ENCODE measurements at regions not wholly inside any gene's neighbourhood (a gene's known extent, or its start where the extent isn't known, plus 50 kb on each side); places are given as distances from the start of the nearest gene placed in this dataset.

DNA sequence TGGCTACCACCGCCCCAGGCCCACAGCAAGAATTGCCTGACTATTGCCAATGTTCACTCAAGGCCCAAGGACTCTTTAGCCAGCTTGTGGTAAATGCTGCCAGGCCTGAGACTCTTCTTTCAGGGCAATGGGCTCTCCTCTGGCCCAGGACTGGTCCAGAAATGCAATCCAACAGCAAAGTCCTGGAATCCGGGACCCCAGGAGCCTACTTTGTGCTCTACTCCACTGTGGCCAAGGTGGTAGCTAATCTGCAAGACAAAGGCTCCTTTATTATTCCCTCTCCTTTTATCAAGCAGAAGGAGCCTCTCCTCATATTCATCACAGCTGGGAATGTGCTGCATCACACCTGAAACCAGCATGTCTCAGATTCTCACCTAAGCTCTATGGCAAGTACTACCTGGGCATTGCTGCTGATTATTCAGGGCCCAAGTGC is 107.6 kb upstream of the PRSS58 start:
- no peak for DNase-seq (ENCODE audit: low spot score)

DNA sequence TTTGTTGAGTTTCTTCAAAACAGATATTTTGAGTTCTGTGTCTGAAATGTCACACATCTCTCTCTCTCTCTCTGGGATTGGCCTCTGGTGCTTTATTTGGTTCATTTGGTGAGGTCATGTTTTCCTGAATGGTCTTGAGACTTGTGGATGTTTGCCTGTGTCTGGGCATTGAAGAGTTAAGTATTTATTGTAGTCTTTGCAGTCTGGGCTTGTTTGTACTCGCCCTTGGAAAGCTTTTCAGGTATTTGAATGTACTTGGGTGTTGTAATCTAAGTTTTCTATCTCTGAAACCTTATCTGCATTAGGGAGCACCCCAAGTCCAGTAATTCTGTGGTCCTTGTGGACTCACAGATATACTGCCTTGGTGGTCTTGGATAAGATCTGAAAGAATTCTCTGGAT is 106.7 kb upstream of the PRSS58 start:
- DNase-seq (ENCODE audit: low spot score) = no peak

DNA sequence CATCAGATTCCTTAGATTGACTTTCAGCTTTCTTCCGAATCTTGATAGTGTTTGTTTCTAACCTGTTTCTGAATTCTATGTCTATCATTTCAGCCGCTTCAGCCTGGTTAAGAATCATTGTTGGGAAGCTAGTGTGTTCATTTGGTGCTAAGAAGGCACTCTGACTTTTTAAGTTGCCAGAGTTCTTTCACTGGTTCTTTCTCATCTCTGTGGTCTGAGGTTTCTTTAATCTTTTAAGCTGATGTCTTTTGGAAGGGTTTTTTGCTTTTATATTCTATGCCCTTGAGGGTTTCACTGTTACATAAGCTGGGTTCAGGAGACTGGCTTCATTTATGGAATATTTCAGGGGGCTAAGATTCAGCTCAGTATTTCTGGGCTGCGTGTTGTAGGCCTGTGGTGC is 104.5 kb upstream of the PRSS58 start:
- DNase-seq (ENCODE audit: low spot score) = no peak

DNA sequence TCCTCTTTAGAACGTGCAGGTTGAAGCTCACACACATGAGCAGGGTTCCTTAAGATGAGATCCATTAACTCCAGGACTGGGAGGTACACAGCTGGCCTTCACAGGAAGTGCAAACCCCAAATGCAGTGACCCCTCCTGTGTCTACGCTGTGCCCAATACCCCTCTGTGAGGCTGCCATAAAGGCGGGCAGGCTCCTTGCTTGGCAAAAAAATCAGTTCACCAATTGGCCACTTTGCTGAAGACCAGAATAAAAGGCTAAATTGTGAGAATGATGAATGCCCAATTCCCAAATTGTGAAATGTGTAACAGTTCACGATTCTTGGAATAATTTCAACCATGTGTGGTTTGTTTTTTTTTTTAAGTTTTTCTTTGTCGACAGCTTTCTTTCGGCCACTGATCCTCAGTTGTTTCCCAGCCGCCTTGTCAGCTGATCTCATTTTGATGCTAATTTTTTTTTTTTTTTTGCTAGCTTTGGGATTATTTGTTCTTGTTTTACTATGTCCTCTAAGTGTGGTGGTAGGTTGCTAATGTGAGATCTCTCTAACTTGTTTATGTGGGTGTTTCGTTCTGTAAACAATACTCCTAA is 101.9 kb upstream of the PRSS58 start:
- no peak for DNase-seq (ENCODE audit: low spot score)

DNA sequence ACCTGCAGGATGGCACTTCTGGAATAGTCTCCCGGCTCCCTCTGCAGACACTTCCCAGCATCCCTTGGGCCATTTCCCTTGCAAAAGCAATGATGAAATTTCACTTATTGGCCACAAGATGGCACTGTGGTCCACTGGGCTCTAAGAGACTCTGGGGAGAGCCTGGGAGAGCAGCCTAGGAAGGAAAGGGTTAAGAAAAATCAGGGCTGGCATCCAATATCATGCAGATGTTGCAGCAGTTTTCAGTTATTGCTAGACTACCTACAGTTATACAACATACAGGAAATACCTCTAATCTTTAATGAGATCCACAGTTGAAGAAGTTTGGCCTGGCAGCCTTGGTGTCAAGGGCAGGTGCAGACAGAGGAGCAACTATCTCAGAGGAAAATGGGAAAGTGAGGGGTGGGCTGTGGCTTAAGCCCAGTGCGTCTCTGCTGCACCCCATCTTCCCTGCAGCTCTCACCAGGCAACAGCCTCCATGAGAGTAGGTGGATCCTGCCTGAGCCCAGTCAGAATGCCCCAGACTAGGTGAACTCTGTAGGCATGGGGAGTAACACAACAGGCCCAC is 100.2 kb upstream of the PRSS58 start:
- DNase-seq (ENCODE audit: low spot score) = peak; percentile 43

DNA sequence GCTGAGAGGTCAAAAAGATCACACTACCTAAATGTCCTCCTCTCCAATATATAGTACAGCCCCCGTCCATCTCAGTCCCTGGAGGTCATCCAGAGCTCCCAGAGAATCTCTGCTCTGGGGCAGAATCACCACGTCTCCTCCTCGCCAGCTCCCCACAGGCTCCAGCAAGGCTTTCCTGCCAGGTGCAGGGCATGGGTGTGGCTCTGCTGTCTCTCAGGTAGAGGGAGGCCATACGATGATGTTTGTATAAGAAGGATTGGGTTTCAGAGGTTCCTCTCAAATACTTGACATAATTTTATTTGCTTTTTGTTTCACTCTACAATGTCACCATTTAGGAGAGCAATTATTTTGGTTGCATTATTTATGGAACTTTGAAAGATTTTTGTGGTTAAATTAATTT is 98.3 kb upstream of the PRSS58 start:
- no peak for DNase-seq (ENCODE audit: low spot score)

DNA sequence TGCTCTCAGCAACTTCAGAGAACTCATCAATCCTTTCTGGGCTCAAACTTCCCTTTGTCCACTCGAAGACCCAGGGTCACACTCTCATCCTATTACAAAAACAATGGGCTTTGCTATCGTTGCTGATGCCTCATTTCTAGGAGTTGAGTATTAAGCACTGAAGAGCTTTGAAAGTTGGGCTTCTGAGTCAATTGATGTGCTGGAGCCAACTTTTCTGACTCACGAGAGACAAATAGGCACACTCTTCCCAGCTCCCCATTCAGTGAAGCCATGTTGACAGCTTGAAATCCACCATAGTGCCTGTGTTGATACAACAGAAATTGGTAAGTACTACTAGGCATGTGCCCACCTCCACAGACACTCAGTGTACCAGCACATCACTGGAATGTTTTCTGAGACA is 97.5 kb upstream of the PRSS58 start:
- DNase-seq (ENCODE audit: low spot score) = no peak

DNA sequence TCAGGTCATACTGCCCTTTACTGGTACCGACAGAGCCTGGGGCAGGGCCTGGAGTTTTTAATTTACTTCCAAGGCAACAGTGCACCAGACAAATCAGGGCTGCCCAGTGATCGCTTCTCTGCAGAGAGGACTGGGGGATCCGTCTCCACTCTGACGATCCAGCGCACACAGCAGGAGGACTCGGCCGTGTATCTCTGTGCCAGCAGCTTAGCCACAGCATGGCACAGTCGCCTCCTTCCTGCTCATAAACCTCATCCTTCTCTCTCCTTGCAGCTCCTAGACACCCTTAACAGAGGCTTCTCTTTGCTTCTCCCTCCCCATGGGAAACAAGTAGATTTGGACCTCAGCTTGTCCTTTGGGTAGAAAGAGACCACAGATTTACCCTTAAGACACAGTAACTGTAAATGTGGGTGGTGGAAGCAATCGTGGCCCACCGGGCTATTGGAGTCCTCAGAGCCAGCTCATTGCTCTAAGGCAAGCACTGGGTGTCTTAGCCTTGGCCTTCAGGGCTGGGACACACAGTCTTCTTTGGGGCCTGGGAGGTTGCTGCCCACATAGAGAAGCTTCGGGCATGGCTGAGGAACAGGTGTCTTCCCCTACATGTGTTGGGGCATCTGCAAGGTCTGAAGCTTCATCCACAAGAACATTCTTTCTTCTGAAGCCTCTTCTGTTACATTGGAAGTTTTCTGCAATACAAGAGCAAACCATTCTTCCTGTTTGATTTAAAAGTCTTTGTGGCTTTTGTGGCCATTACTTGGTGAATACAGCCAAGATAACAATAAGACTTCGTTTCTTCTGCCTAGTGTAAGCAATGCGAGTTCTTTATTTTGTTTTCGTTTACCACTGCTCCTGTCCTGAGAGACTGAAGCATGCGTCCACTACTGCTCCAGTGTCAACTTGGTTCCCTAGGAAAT is 95.5 kb upstream of the PRSS58 start:
- no peak for DNase-seq (ENCODE audit: low spot score)

DNA sequence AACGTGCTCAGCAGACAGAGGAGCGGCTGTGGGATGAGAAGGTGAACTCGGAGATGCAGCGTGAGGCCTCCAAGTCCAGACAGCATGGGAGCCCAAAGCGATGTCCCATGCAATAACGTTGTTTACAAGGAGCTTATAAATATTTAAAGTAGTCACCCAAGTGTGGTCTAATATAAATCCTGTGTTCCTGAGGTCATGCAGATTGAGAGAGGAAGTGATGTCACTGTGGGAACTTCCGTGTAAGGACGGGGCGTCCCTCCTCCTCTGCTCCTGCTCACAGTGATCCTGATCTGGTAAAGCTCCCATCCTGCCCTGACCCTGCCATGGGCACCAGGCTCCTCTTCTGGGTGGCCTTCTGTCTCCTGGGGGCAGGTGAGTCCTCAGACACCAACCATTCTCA is 94.7 kb upstream of the PRSS58 start:
- no peak for DNase-seq (ENCODE audit: low spot score)

DNA sequence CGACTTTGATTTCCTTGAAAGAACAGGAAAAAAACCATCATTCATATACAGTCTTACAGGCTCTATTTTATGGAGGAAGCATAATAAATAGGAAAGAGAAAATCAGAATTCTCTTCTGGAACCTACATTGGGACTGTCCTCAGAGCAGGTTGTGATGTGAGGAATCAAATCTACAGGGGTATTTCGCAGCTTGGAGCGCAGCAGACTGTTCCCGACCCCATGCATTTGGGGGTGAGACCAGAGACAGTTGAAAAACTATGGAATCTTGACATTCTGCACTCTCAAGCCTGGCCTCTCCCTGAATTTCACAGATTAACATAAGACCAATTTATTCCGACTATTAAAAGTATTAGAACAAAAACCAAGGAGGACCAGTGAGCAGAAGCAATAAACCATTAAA is 93.3 kb upstream of the PRSS58 start:
- DNase-seq (ENCODE audit: low spot score) = no peak

DNA sequence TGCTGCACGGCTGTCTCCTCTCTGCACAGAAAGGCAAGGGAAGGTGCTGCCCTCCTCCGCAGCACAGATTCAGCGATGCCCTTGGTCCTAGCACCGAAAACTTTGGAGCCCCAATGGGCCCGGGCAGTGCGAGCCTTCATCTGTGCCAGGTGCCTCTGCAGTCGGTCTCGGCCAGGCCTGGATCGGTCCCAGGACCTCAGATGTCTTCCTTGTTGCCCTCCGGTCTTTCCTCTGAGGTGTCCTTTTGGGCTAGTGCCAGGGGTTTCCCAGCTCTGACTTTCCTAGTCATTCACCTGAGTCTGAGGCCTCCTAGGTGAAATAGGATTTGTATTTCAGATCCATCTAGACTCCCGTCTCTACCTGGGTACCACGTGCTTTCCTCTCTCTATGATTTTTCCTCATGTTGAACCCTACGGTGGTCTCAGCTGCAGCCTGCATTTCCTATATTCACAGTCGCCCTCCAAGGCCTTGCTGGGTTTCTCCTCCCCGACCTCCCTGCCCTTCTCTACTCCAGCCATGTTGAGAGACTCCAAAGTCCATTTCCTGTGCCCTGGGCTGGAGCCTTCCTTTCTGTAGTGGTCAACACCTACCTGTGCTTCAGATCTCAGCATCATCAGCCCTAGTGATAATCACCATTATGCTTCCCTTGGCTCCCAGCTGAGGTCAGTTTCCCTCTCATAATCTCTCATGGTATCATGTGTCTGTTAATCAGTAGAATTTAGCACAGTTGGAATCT is 92.0 kb upstream of the PRSS58 start:
- DNase-seq (ENCODE audit: low spot score) = no peak

DNA sequence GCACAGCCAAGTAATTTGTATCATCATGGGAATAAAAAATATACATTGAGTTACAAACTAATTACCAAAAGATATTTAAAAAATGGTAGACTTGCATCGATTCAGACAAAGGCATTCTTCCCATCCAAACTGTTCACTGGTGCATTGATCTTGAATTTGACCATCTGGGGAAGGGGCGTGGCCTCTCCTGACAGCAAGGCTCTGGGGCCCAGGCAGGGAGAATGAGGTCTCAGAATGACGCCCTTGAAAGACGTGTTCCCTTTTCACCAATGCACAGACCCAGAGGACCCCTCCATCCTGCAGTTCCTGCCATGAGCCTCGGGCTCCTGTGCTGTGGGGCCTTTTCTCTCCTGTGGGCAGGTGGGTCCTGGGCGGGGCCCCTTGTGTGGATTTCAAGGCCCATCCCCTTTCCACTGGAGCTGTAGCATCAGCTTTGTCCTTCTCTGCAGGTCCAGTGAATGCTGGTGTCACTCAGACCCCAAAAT is 91.1 kb upstream of the PRSS58 start:
- DNase-seq (ENCODE audit: low spot score) = no peak

DNA sequence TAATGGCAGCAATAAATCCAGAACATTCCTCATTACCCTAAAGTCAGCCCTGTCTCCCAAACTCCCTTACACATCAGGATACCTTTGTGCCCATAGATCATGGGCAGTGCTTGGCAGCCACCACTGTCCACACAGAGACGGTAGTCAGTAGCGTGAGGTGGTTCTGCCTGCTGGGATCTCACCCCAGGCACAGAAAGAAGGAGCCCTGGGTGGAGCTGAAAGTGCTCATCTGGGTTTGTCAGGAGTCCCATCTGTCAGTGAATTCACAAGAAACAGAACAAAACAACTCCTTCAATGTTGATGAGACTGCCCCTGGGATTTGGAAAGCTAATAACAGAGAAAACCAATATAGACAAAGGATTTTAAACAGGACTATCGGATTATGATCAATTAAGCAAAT is 90.2 kb upstream of the PRSS58 start:
- DNase-seq (ENCODE audit: low spot score) = no peak

DNA sequence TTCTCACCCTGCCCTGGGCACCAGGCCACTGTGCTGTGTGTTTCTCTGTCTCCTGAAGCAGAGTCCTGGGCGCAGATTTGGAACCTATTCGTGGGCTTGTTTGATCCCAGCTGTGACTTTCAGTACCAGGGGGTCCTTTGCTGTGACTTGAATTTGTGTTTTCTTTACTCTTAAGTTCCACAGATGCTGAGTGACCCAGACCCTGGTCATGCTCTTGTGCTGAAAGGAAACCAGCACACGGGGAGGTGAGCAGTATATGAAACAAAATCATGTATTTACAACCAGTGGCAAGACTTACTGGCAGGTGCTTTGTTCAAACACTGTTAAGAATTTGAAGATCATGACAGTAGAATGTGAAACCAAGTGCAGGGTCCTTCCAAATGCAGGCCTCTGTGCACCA is 89.2 kb upstream of the PRSS58 start:
- no peak for DNase-seq (ENCODE audit: low spot score)

DNA sequence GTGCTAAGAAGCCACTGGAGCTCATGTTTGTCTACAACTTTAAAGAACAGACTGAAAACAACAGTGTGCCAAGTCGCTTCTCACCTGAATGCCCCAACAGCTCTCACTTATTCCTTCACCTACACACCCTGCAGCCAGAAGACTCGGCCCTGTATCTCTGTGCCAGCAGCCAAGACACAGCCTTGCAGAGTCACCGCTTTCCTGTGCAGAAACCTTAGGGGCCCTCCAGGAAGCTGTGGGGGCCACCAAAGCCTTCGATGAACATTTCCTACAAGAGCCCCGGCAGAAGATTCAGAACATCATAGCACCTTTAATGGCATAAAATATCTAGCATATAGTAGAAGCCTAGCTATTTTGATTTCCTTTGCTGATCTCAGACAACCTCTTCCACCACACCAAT is 88.0 kb upstream of the PRSS58 start:
- DNase-seq (ENCODE audit: low spot score) = no peak

DNA sequence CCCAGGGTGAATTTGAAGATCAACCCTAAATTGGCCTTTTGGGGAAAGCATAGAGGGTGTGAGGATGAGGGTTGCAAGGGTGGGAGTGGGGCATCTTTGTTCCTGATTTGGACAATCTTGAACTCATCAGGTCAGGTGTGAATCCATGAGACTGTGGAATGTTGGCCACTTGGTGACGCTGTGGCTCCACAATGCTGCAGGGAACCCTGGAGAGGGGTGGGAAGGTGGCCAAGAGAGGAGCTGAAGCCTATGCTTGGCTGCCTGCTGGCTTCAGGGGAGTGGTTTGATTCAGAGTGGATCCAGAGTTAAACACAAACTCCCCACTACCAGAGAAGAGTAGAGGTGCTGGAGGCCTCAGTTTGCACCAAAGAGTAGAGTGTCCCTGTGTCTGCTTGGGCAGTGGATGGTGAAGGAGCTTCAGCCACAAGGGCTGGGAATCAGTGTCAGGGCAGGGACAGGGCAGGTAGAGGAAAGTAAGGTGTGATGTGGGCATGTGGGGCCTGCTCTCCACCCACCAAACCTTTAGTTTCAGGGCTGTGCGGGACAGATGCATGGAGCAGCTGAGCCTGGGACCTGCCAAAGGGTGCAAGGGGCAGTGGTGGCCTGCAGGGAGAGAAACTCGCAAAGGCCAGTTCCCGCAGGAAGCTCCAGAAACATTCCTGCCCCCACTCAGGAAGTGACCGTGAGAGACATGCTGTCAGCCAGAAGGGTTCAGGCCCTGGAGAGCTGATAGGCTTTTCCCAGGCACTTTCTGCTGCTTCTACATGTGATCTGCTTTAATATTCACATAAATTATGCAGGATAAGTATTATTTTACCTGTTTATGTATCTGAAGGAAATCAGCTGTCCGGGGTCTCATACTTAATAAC is 81.0 kb upstream of the PRSS58 start:
- DNase-seq (ENCODE audit: low spot score) = no peak

DNA sequence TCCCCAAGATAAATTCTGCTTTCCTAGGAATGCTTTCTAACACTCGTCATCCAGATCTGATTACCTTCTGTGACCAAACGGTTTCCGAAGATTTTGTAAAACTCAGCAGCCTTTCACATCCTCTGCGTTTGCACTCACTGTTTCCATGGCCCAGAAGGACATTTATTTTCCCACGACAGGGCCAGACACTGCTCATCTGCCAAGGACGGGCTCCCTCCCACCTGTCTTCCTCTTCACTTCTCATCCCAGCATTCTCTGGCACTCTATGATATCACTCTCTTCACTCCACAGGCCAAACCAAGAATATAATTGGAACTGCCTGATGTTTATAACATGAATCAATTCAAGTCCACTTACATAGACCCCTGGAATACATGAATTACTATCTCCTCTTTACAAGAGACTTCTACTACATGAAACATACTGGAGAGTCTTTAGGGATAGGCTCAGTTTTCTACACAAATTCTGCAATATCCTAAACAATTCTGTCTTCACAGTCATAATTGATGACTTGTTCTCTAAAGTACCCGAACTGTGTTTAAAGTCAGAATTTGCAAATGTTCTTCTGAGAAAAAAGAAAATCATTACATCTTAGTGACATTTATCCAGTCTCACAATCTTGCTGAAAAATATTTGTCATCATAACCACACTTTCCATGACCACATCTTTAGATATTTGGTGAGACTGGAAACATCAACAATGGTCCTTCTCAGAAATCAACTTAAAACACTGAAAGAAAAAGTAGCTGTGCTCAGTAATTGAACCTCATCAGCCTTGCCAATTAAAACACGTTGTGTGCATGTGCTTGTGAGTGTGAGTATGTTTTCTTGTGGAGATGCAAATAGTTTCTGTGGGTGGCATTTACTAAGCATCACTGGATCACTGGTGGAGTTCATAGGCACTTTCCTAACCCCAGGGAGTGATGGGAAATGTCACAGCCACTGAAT is 79.5 kb upstream of the PRSS58 start:
- DNase-seq (ENCODE audit: low spot score) = no peak

DNA sequence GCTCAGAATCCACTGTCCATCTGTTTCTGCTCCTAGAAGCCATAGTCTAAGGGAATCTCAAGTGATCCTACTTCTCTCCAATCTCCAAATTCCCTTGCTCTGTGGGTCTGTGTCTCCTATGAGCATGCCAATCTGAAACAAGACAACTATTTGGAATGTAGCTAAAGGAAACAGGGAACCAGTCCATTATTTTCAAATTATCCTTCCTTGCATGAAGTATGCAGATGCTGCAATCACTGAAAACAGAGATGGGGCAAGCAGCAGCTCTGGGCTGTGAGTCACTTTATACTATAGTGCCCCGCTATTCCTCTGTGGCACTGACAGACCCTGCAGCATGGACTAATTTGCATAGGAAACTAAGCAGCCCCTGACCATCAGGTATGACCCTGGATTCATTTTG is 76.9 kb upstream of the PRSS58 start:
- DNase-seq (ENCODE audit: low spot score) = no peak

DNA sequence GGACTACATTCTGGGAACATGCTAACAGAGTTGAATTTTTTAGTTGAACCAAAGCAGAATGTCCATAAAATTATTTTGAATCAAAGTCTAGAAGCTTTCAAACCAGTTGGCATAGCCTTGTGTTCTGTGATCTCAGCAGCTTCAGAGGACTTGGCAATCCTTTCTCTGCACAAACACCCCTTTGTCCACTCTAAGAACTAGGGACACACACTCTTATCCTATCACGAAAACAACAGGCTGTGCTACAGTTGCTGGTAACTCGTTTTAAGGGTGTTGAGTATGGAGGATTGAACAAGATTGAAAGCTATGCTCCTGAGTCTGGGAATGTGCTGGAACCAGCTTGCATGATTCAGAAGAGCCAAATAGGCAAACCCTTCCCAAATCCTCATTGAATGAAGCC is 76.4 kb upstream of the PRSS58 start:
- DNase-seq (ENCODE audit: low spot score) = no peak

DNA sequence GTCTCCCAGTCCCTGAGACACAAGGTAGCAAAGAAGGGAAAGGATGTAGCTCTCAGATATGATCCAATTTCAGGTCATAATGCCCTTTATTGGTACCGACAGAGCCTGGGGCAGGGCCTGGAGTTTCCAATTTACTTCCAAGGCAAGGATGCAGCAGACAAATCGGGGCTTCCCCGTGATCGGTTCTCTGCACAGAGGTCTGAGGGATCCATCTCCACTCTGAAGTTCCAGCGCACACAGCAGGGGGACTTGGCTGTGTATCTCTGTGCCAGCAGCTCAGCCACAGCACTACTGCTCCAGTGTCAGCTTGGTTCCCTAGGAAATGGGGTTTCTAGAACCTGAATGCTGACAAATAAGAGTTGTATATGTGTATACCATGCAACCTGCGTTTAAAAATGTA is 74.6 kb upstream of the PRSS58 start:
- DNase-seq (ENCODE audit: low spot score) = no peak

Data from AG08396 (cell line).